K562 (cell line): ENCODE measurements at regions not wholly inside any gene's neighbourhood (a gene's known extent, or its start where the extent isn't known, plus 50 kb on each side); places are given as distances from the start of the nearest gene placed in this dataset.

Source experiments
- ASH1L ChIP-seq: fragments of 450-650 bp; IDR thresholded peaks from 2 replicates; pipeline ENCODE4 v1.6.1; 2018; ENCODE audit warnings: borderline replicate concordance, mild to moderate bottlenecking, low read depth; ENCODE audit not compliant: partially characterized antibody
- HLTF ChIP-seq: fragments of 450-650 bp; IDR thresholded peaks from 2 replicates; pipeline ENCODE4 v1.6.1; 2016
- MXI1 ChIP-seq: IDR thresholded peaks from 2 replicates; pipeline ENCODE4 v1.6.1; 2011; ENCODE audit warnings: low read depth, mild to moderate bottlenecking, improper control_type of control experiment, low read length
- NR2C1 ChIP-seq, 2 experiments: fragments of 450-650 bp; IDR thresholded peaks; 2 replicates each; pipeline ENCODE4 v1.6.1; 2017; ENCODE audit warnings: mild to moderate bottlenecking in 2 of 2, antibody characterized with exemption in 1 of 2, inconsistent platforms in 1 of 2, missing compliant biosample characterization in 1 of 2, missing genetic modification characterization in 1 of 2
- PCBP1 ChIP-seq: fragments of 200-400 bp; formaldehyde crosslinking; IDR thresholded peaks from 2 replicates; pipeline ENCODE4 v1.6.1; 2018; ENCODE audit warnings: mild to moderate bottlenecking, low read depth, low read length; ENCODE audit not compliant: poor library complexity, severe bottlenecking
- VEZF1 ChIP-seq: fragments of 200-800 bp; sonication (Bioruptor generic); IDR thresholded peaks from 2 replicates; pipeline ENCODE4 v1.6.1; 2017; ENCODE audit warnings: missing genetic modification characterization, missing compliant biosample characterization
- ZBTB40 ChIP-seq, 2 experiments: fragments of 450-650 bp in 1 of 2; sonication (generic) in 1 of 2; formaldehyde crosslinking in 1 of 2; IDR thresholded peaks; 2 replicates each; pipeline versions ENCODE4 v1.7.1 to v1.9.0; 2016 to 2022; ENCODE audit warnings: inconsistent platforms in 1 of 2, mild to moderate bottlenecking in 1 of 2, missing genetic modification reagents in 1 of 2
- ZNF407 ChIP-seq: fragments of 450-650 bp; IDR thresholded peaks from 2 replicates; pipeline ENCODE4 v1.6.1; 2016; ENCODE audit warnings: low read depth
- ZNF644 ChIP-seq: fragments of 200-800 bp; sonication (Bioruptor generic); IDR thresholded peaks from 2 replicates; pipeline ENCODE4 v1.6.1; 2016; ENCODE audit warnings: low read depth, missing genetic modification characterization, missing compliant biosample characterization

- TF ChIP-seq ZBTB40 (IDR thresholded peaks at IDR 0.05) = no peak
- no peak for TF ChIP-seq ZBTB40 (CRISPR knock-in tag; IDR thresholded peaks at IDR 0.05)
- no peak for TF ChIP-seq HLTF
- no peak for TF ChIP-seq NR2C1 (IDR thresholded peaks at IDR 0.05)
- no peak for TF ChIP-seq NR2C1 (tag; IDR thresholded peaks at IDR 0.05)
- TF ChIP-seq ZNF407 = no peak
- TF ChIP-seq ASH1L = no peak
- no peak for TF ChIP-seq MXI1
- no peak for TF ChIP-seq PCBP1
- no peak for TF ChIP-seq ZNF644 (tag)
- TF ChIP-seq VEZF1 (CRISPR knock-in tag) = no peak
Observed at GRCh38 chrX:65903750-65904149, 136.1 kb downstream of the VSIG4 start (continued).
